Liver (tissue), 8 donors: ENCODE measurements at regions not wholly inside any gene's neighbourhood (a gene's known extent, or its start where the extent isn't known, plus 50 kb on each side); places are given as distances from the start of the nearest gene placed in this dataset.

ENCODE experiments used
- DNase-seq: peaks from one replicate; pipeline ENCODE4 v3.0.0-alpha.2; 2017; ENCODE audit warnings: low spot score
- H3K27ac ChIP-seq, 2 donors: one replicate each; pipeline ENCODE4 v1.7.0; 2013; ENCODE audit warnings: inconsistent platforms in 2 of 2, low read length in 2 of 2, control low read depth in 1 of 2, low read depth in 1 of 2, mild to moderate bottlenecking in 1 of 2
- H3K27me3 ChIP-seq, 4 donors: one replicate each; pipeline versions ENCODE4 v1.6.1 to v1.7.0; 2013; ENCODE audit warnings: low read length in 3 of 4, inconsistent platforms in 1 of 4, mild to moderate bottlenecking in 1 of 4, moderate library complexity in 1 of 4; ENCODE audit not compliant: control insufficient read depth in 4 of 4, insufficient read depth in 4 of 4
- H3K36me3 ChIP-seq, 4 donors: one replicate each; pipeline versions ENCODE4 v1.6.1 to v1.7.0; 2013; ENCODE audit warnings: low read length in 3 of 4, mild to moderate bottlenecking in 3 of 4, low read depth in 1 of 4, moderate library complexity in 1 of 4; ENCODE audit not compliant: control insufficient read depth in 4 of 4, insufficient read depth in 3 of 4
- H3K4me1 ChIP-seq, 4 donors: one replicate each; pipeline versions ENCODE4 v1.6.1 to v1.7.0; 2013; ENCODE audit warnings: low read length in 3 of 4, mild to moderate bottlenecking in 3 of 4, moderate library complexity in 1 of 4; ENCODE audit not compliant: control insufficient read depth in 4 of 4, insufficient read depth in 4 of 4
- H3K4me3 ChIP-seq, 3 donors: one replicate each; pipeline versions ENCODE4 v1.6.1 to v1.7.0; 2013; ENCODE audit warnings: low read length in 3 of 3, control low read depth in 1 of 3, low read depth in 1 of 3, mild to moderate bottlenecking in 1 of 3
- H3K9ac ChIP-seq, 2 donors: one replicate each; pipeline ENCODE4 v1.7.0; 2013; ENCODE audit warnings: low read length in 2 of 2, mild to moderate bottlenecking in 2 of 2, moderate library complexity in 2 of 2, control low read depth in 1 of 2, low read depth in 1 of 2
- H3K9me3 ChIP-seq, 4 donors: one replicate each; pipeline versions ENCODE4 v1.6.1 to v1.7.0; 2013; ENCODE audit warnings: low read length in 3 of 4; ENCODE audit not compliant: control insufficient read depth in 4 of 4
- CTCF ChIP-seq: fragments of 150-350 bp; IDR thresholded peaks from 2 replicates; pipeline ENCODE4 v1.5.1; 2017; ENCODE audit warnings: improper control_type of control experiment, low read depth, low read length; ENCODE audit not compliant: missing input control
- GABPA ChIP-seq, 2 donors: IDR thresholded peaks in 1 of 2; conservative IDR thresholded peaks in 1 of 2; 2 replicates each; pipeline ENCODE4 v1.6.1; 2016; ENCODE audit warnings: antibody characterized with exemption in 2 of 2, mild to moderate bottlenecking in 1 of 2, moderate library complexity in 1 of 2
- HNF4A ChIP-seq, 2 donors: conservative IDR thresholded peaks; 2 replicates each; pipeline ENCODE4 v1.6.1; 2016; ENCODE audit warnings: antibody characterized with exemption in 2 of 2, mild to moderate bottlenecking in 2 of 2
- MAX ChIP-seq: IDR thresholded peaks from 2 replicates; pipeline ENCODE4 v1.6.1; 2016; ENCODE audit warnings: antibody characterized with exemption
- NR2F2 ChIP-seq: IDR thresholded peaks from 2 replicates; pipeline ENCODE4 v1.6.1; 2016; ENCODE audit warnings: antibody characterized with exemption
- RAD21 ChIP-seq, 2 donors: IDR thresholded peaks; 2 replicates each; pipeline ENCODE4 v1.6.1; 2016; ENCODE audit warnings: antibody characterized with exemption in 2 of 2, mild to moderate bottlenecking in 2 of 2
- REST ChIP-seq: IDR thresholded peaks from 2 replicates; pipeline ENCODE4 v1.6.1; 2016; ENCODE audit warnings: antibody characterized with exemption, mild to moderate bottlenecking
- RXRA ChIP-seq, 2 donors: IDR thresholded peaks; 2 replicates each; pipeline ENCODE4 v1.6.1; 2017 to 2018; ENCODE audit warnings: antibody characterized with exemption in 2 of 2, mild to moderate bottlenecking in 1 of 2
- SP1 ChIP-seq: IDR thresholded peaks from 2 replicates; pipeline ENCODE4 v1.6.1; 2018; ENCODE audit warnings: antibody characterized with exemption, mild to moderate bottlenecking
- TAF1 ChIP-seq: conservative IDR thresholded peaks from 2 replicates; pipeline ENCODE4 v1.6.1; 2016; ENCODE audit warnings: antibody characterized with exemption, mild to moderate bottlenecking
- YY1 ChIP-seq: IDR thresholded peaks from 2 replicates; pipeline ENCODE4 v1.6.1; 2016; ENCODE audit warnings: antibody characterized with exemption, mild to moderate bottlenecking
- WGBS: extraction: QIAGEN DNeasy Blood & Tissue Kit; methylation state at CpG from one replicate; pipeline ENCODE4 v1.1.7; 2013; 5-methylcytosine and 5-hydroxymethylcytosine counted together
- donor health status: healthy.
- donor health status: healthy.
- donor health status: healthy.
- donor health status: healthy.
- donor health status: healthy.

- no peaks in the 10 kb centered on the region for H3K9me3 ChIP-seq
- H3K9ac ChIP-seq, result no peak overlapping the region
- no peak overlapping the region for H3K27ac ChIP-seq
- TF ChIP-seq RXRA (IDR thresholded peaks at IDR 0.05) (no peak), REST (no peak), MAX (no peak), YY1 (no peak), GABPA (IDR thresholded peaks at IDR 0.05 in 1 of 2, conservative IDR thresholded peaks at IDR 0.05 in 1 of 2) (no peak), SP1 (no peak), RAD21 (IDR thresholded peaks at IDR 0.05) (no peak), HNF4A (conservative IDR thresholded peaks at IDR 0.05) (no peak), CTCF (no peak)
- no peak for DNase-seq
- H3K4me1 ChIP-seq, result no peaks in the 10 kb centered on the region
- no peak overlapping the region for H3K4me3 ChIP-seq
- no peaks in the 10 kb centered on the region for H3K36me3 ChIP-seq
- H3K27me3 ChIP-seq, result no peaks in the 10 kb centered on the region
Observed at GRCh38 chr18:29234751-29235150, 1057.8 kb upstream of the CDH2 start.

GRCh38 chr18:29226213-29226612 is 1049.3 kb upstream of the CDH2 start:
- Histone ChIP-seq H3K4me3 (no peak overlapping the region), H3K27ac (no peak overlapping the region), H3K9ac (no peak overlapping the region), H3K36me3 (no peaks in the 10 kb centered on the region), H3K9me3 (no peaks in the 10 kb centered on the region), H3K4me1 (no peaks in the 10 kb centered on the region), H3K27me3 (no peaks in the 10 kb centered on the region)
- 57% methylated on average over 1 of the region's 1 CpG for WGBS
- no peak for DNase-seq
- TF ChIP-seq TAF1, result no peak
- TF ChIP-seq REST, result no peak
- TF ChIP-seq YY1, result no peak
- no peak for TF ChIP-seq NR2F2
